Left ventricle myocardium superior (tissue), 1 donor: ENCODE measurements at regions not wholly inside any gene's neighbourhood (a gene's known extent, or its start where the extent isn't known, plus 50 kb on each side); places are given as distances from the start of the nearest gene placed in this dataset.
"Not testable (repeated sequence)": the region's sequence is repeated elsewhere in the genome, so short reads cannot be mapped to it uniquely, and the experiment has no call there.

Experiments
- ATAC-seq: fragments of 200-7000 bp; cut with Tn5 transposase; one replicate; pipeline ENCODE4 v1.9.1; 2020; ENCODE audit warnings: mild to moderate bottlenecking, moderate library complexity
- DNase-seq: peaks from one replicate; pipeline ENCODE4 v3.0.0-alpha.2; 2020
- intact Hi-C: fragments of 100-400 bp; cut with micrococcal nuclease; formaldehyde crosslinking; loops from one replicate; pipeline ENCODE4 v1.11.0; 2022
- donor health status: DM: no; HTN: yes; CAD: no; lungs with severe emphysema.

- ATAC-seq (peak; percentile 86), DNase-seq (peak; percentile 65)
- intact Hi-C loops, result no loop called here
Measured at GRCh38 chr14:105748204-105748578, 221.8 kb downstream of the TMEM121 start.

GRCh38 chr14:105748710-105749109, 222.3 kb downstream of the TMEM121 start:
- DNase-seq, ATAC-seq, intact Hi-C loops: not testable (repeated sequence)

GRCh38 chr14:105749870-105750541, 223.6 kb downstream of the TMEM121 start:
- ATAC-seq, DNase-seq, intact Hi-C loops: not testable (repeated sequence)

GRCh38 chr14:105751291-105751751, 224.9 kb downstream of the TMEM121 start:
- intact Hi-C loops, ATAC-seq, DNase-seq: not testable (repeated sequence)

- intact Hi-C loops, DNase-seq, ATAC-seq: not testable (repeated sequence)
Measured at GRCh38 chr14:105752420-105752819, 226.0 kb downstream of the TMEM121 start.

GRCh38 chr14:105760691-105761344, 234.4 kb downstream of the TMEM121 start:
- ATAC-seq, result no peak

GRCh38 chr14:105761345-105761740, 235.0 kb downstream of the TMEM121 start:
- DNase-seq, result peak; percentile 3
- intact Hi-C loops, ATAC-seq: not testable (repeated sequence)

More at GRCh38 chr14:105760691-105761344, 234.4 kb downstream of the TMEM121 start:
- DNase-seq, result peak; percentile 10
- intact Hi-C loops, result no loop called here

GRCh38 chr14:105761842-105762241, 235.5 kb downstream of the TMEM121 start:
- ATAC-seq, result no peak
- intact Hi-C loops, result no loop called here
- peak; percentile 4 for DNase-seq

- ATAC-seq, intact Hi-C loops, DNase-seq: not testable (repeated sequence)
Measured at GRCh38 chr14:105762262-105762661, 235.9 kb downstream of the TMEM121 start.

- ATAC-seq, DNase-seq, intact Hi-C loops: not testable (repeated sequence)
Measured at GRCh38 chr14:105764254-105764901, 238.0 kb downstream of the TMEM121 start.

GRCh38 chr14:105765072-105765825, 238.9 kb downstream of the TMEM121 start:
- ATAC-seq, intact Hi-C loops: not testable (repeated sequence)
- DNase-seq, result peak; percentile 61

- intact Hi-C loops, result no loop called here
- no peak for DNase-seq
- no peak for ATAC-seq
Measured at GRCh38 chr14:105765893-105766614, 239.7 kb downstream of the TMEM121 start.

- ATAC-seq (no peak), DNase-seq (no peak)
- intact Hi-C loops, result no loop called here
Measured at GRCh38 chr14:105767315-105767714, 240.9 kb downstream of the TMEM121 start.

GRCh38 chr14:105768039-105768438, 241.7 kb downstream of the TMEM121 start:
- ATAC-seq, intact Hi-C loops, DNase-seq: not testable (repeated sequence)

- ATAC-seq, intact Hi-C loops, DNase-seq: not testable (repeated sequence)
Measured at GRCh38 chr14:105769061-105769730, 242.8 kb downstream of the TMEM121 start.

- intact Hi-C loops, ATAC-seq, DNase-seq: not testable (repeated sequence)
Measured at GRCh38 chr14:105770619-105771216, 244.3 kb downstream of the TMEM121 start.
